Neuron (in vitro differentiated cells): ENCODE measurements at regions not wholly inside any gene's neighbourhood (a gene's known extent, or its start where the extent isn't known, plus 50 kb on each side); places are given as distances from the start of the nearest gene placed in this dataset.

Experiments used
- H2AFZ ChIP-seq: one replicate; pipeline ENCODE4 v1.6.1; 2013; ENCODE audit warnings: low read depth, mild to moderate bottlenecking, inconsistent platforms, low read length, moderate library complexity
- H3K27me3 ChIP-seq: one replicate; pipeline ENCODE4 v1.6.1; 2013; ENCODE audit warnings: low read length; ENCODE audit not compliant: insufficient read depth
- H3K36me3 ChIP-seq: one replicate; pipeline ENCODE4 v1.6.1; 2013; ENCODE audit warnings: low read length; ENCODE audit not compliant: insufficient read depth
- H3K4me1 ChIP-seq: one replicate; pipeline ENCODE4 v1.6.1; 2013; ENCODE audit warnings: low read length; ENCODE audit not compliant: insufficient read depth
- H3K4me3 ChIP-seq: 2 replicates; pipeline ENCODE4 v1.5.1; 2013; ENCODE audit warnings: mild to moderate bottlenecking, low read length, moderate library complexity
- H3K9me3 ChIP-seq: one replicate; pipeline ENCODE4 v1.6.1; 2013; ENCODE audit warnings: low read length

DNA sequence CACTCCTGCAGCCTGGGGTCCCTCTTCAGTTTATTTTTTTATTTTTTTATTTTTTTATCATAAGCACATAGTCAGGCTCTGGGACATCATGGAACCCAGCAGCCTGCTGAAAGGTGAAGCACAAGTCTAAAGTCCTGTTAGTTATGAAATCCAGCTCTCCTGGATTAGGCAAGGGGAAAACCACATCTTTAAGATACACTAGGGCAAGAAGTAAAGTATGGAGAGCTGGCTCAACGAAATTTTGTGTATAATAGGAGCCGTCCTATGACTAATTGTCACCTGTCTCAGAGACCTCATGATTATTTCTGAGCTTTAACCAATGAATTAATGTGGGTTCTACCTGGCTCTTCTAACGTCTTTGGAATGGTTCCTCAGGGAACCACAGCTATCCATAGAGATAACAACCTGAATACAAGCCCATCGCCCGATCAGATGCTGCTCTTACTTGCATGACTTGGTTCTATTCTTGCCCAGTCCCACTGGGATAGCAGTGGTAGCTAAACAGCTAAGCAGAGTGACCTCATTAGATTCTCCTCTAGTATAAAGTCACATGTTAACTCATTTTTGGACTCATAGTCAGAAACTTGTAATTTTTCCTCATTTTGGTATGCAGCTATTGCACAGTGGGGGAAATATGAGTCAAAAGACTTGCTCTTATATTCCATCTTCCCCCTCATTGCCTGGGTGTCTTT lies 122.7 kb downstream of the LMO4 start:
- Histone ChIP-seq H3K9me3 (no peaks in the 10 kb centered on the region), H3K4me1 (no peaks in the 10 kb centered on the region), H2AFZ (no peak overlapping the region), H3K27me3 (no peaks in the 10 kb centered on the region), H3K36me3 (no peaks in the 10 kb centered on the region), H3K4me3 (no peak overlapping the region)

GRCh38 chr1:87452648-87453047 lies 124.0 kb downstream of the LMO4 start:
- H3K27me3 ChIP-seq: no peaks in the 10 kb centered on the region
- H3K4me1 ChIP-seq: no peaks in the 10 kb centered on the region
- no peaks in the 10 kb centered on the region for H3K9me3 ChIP-seq
- no peaks in the 10 kb centered on the region for H3K36me3 ChIP-seq
- H3K4me3 ChIP-seq: no peak overlapping the region
- H2AFZ ChIP-seq: no peak overlapping the region

GRCh38 chr1:87457408-87457807 lies 128.7 kb downstream of the LMO4 start:
- H3K27me3 ChIP-seq: no peaks in the 10 kb centered on the region
- H3K4me1 ChIP-seq: no peaks in the 10 kb centered on the region
- H2AFZ ChIP-seq: no peak overlapping the region
- no peaks in the 10 kb centered on the region for H3K36me3 ChIP-seq
- no peak overlapping the region for H3K4me3 ChIP-seq
- H3K9me3 ChIP-seq: no peaks in the 10 kb centered on the region

DNA sequence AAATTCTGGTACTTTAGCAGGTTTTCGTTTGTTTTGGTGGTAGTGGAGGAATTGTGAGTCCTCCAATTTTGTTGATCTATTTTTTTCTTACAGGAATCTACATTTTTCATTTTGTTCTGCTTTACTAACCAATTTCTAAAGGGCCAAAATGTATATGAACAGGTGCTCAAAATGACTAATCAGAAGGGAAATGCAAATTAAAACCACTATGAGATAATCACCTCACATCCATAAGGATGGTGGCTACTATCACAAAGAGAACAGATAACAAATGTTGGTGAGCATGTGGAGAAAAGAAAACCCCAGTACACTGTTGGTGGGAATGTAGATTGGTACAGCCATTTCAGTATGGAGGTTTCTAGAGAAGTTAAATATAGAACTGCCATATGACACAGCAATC lies 134.2 kb downstream of the LMO4 start:
- Histone ChIP-seq H3K4me1 (no peaks in the 10 kb centered on the region), H3K9me3 (no peaks in the 10 kb centered on the region), H3K36me3 (no peaks in the 10 kb centered on the region), H3K27me3 (no peaks in the 10 kb centered on the region), H2AFZ (no peak overlapping the region), H3K4me3 (no peak overlapping the region)

GRCh38 chr1:87464022-87464490 lies 135.4 kb downstream of the LMO4 start:
- H3K4me1 ChIP-seq: no peaks in the 10 kb centered on the region
- no peak overlapping the region for H3K4me3 ChIP-seq
- no peaks in the 10 kb centered on the region for H3K27me3 ChIP-seq
- no peaks in the 10 kb centered on the region for H3K36me3 ChIP-seq
- H2AFZ ChIP-seq: no peak overlapping the region
- no peaks in the 10 kb centered on the region for H3K9me3 ChIP-seq

GRCh38 chr1:87466621-87467020 lies 137.9 kb downstream of the LMO4 start:
- Histone ChIP-seq H2AFZ (no peak overlapping the region), H3K4me3 (no peak overlapping the region), H3K36me3 (no peaks in the 10 kb centered on the region), H3K9me3 (no peaks in the 10 kb centered on the region), H3K27me3 (no peaks in the 10 kb centered on the region), H3K4me1 (no peaks in the 10 kb centered on the region)

DNA sequence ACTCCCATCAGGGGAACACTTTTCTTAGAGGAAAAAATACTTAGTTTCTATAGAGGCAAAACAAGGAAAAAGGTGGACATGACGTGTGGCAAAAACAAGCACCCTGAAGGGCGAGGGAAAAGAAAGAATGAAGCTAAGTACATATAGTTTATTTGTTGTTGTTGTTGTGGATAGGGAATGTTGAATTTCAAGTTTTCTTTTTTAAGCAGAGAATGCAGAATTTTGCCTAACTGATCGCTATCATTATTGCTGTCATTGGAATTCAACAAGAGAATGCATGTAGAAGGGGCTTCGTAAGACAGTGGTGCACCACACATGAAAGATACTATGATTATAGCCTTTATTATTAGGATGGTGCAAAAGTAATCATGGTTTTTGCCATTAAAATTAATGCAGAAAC lies 144.0 kb downstream of the LMO4 start:
- Histone ChIP-seq H2AFZ (no peak overlapping the region), H3K4me1 (no peaks in the 10 kb centered on the region), H3K9me3 (no peaks in the 10 kb centered on the region), H3K27me3 (no peaks in the 10 kb centered on the region), H3K4me3 (no peak overlapping the region), H3K36me3 (no peaks in the 10 kb centered on the region)

- no peak overlapping the region for H2AFZ ChIP-seq
- H3K9me3 ChIP-seq: no peaks in the 10 kb centered on the region
- H3K4me1 ChIP-seq: no peaks in the 10 kb centered on the region
- H3K4me3 ChIP-seq: no peak overlapping the region
- H3K27me3 ChIP-seq: no peaks in the 10 kb centered on the region
- no peaks in the 10 kb centered on the region for H3K36me3 ChIP-seq
These were observed 144.6 kb downstream of the LMO4 start for GRCh38 chr1:87473203-87473661.

GRCh38 chr1:87474098-87474497 lies 145.4 kb downstream of the LMO4 start:
- Histone ChIP-seq H3K9me3 (no peaks in the 10 kb centered on the region), H2AFZ (no peak overlapping the region), H3K27me3 (no peaks in the 10 kb centered on the region), H3K36me3 (no peaks in the 10 kb centered on the region), H3K4me3 (no peak overlapping the region), H3K4me1 (no peaks in the 10 kb centered on the region)

GRCh38 chr1:87478231-87478630 lies 149.6 kb downstream of the LMO4 start:
- Histone ChIP-seq H3K27me3 (no peaks in the 10 kb centered on the region), H3K36me3 (no peaks in the 10 kb centered on the region), H3K4me3 (no peak overlapping the region), H3K9me3 (no peaks in the 10 kb centered on the region), H2AFZ (no peak overlapping the region), H3K4me1 (no peaks in the 10 kb centered on the region)

GRCh38 chr1:87495147-87495546 lies 166.5 kb downstream of the LMO4 start:
- Histone ChIP-seq H3K9me3 (no peaks in the 10 kb centered on the region), H3K4me1 (no peaks in the 10 kb centered on the region), H3K4me3 (no peak overlapping the region), H3K27me3 (no peaks in the 10 kb centered on the region), H2AFZ (no peak overlapping the region), H3K36me3 (no peaks in the 10 kb centered on the region)

- no peaks in the 10 kb centered on the region for H3K9me3 ChIP-seq
- H3K4me3 ChIP-seq: no peak overlapping the region
- H2AFZ ChIP-seq: no peak overlapping the region
- H3K36me3 ChIP-seq: no peaks in the 10 kb centered on the region
- H3K27me3 ChIP-seq: no peaks in the 10 kb centered on the region
- H3K4me1 ChIP-seq: no peaks in the 10 kb centered on the region
These were observed 167.2 kb downstream of the LMO4 start for GRCh38 chr1:87495870-87496269.

DNA sequence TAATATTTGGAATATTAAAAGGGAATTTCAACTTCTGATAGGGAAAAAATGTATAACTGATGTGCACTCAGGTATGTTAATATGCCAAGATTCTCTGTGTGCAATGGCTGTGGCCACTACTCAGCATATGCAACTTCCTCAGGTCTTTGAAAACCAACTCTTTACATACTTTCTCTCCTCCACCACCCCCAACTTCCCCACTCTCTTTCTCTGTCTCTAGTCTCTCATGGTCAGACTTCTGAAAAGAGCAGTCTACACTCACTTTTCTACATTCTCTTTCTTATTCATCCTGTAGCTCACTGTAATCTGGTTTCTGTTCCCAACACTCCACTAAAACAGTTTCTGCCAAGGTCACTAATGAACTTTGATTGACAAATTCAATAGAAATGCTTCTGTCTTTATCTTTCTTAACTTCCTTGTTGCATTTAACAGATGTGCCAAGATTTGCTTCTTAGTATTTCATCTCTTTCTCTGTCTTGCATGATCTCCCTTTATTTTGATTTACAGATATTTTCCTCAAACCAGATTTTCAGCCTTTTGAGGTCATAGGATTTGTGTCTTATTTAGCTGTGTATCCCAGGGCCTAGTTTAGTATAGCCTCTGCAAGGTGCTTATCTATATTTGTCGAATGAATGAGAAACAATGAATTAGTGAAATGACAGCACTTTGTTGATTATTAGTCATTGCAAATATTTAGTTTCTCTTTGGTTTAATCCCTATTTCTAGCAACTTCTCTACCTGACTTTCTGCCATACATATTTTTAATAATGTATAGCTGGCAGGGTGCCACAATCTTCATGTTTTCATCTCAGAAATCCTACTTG lies 168.9 kb downstream of the LMO4 start:
- H3K9me3 ChIP-seq: no peaks in the 10 kb centered on the region
- no peak overlapping the region for H2AFZ ChIP-seq
- H3K27me3 ChIP-seq: no peaks in the 10 kb centered on the region
- no peaks in the 10 kb centered on the region for H3K4me1 ChIP-seq
- H3K36me3 ChIP-seq: no peaks in the 10 kb centered on the region
- no peak overlapping the region for H3K4me3 ChIP-seq
